RWPE2 (cell line): ENCODE measurements at regions not wholly inside any gene's neighbourhood (a gene's known extent, or its start where the extent isn't known, plus 50 kb on each side); places are given as distances from the start of the nearest gene placed in this dataset.

Experiments
- ATAC-seq: fragments of 200-7000 bp; cut with Tn5 transposase; 3 replicates; pipeline ENCODE4 v1.9.1; 2021; ENCODE audit warnings: low read depth
- DNase-seq: peaks from one replicate; pipeline ENCODE4 v3.0.0-alpha.2; 2020; ENCODE audit warnings: low spot score
- H3K27ac ChIP-seq: fragments of 450-650 bp; 2 replicates; pipeline ENCODE4 v1.5.1; 2017; ENCODE audit warnings: mild to moderate bottlenecking; ENCODE audit not compliant: poor library complexity, severe bottlenecking
- H3K27me3 ChIP-seq: fragments of 250-450 bp; sonication (Bioruptor Pico); 2 replicates; pipeline ENCODE4 v1.5.1; 2021; ENCODE audit warnings: mild to moderate bottlenecking, moderate library complexity; ENCODE audit not compliant: insufficient read depth, poor library complexity, severe bottlenecking
- H3K36me3 ChIP-seq: fragments of 250-450 bp; sonication (Bioruptor Pico); 2 replicates; pipeline ENCODE4 v1.5.1; 2020; ENCODE audit warnings: low read depth, mild to moderate bottlenecking, moderate library complexity
- H3K4me1 ChIP-seq: fragments of 250-450 bp; sonication (Bioruptor Pico); 2 replicates; pipeline ENCODE4 v1.5.1; 2021; ENCODE audit warnings: mild to moderate bottlenecking, moderate library complexity; ENCODE audit not compliant: insufficient read depth, poor library complexity, severe bottlenecking
- H3K4me3 ChIP-seq: fragments of 250-450 bp; sonication (Bioruptor Pico); 2 replicates; pipeline ENCODE4 v1.5.1; 2021; ENCODE audit warnings: mild to moderate bottlenecking, moderate library complexity; ENCODE audit not compliant: severe bottlenecking
- H3K9me3 ChIP-seq: fragments of 250-450 bp; sonication (Bioruptor Pico); 2 replicates; pipeline ENCODE4 v1.5.1; 2021; ENCODE audit warnings: mild to moderate bottlenecking, moderate library complexity; ENCODE audit not compliant: severe bottlenecking
- CTCF ChIP-seq: fragments of 450-650 bp; IDR thresholded peaks from one replicate; pipeline ENCODE4 v1.5.1; 2017; ENCODE audit warnings: mild to moderate bottlenecking, moderate library complexity; ENCODE audit not compliant: poor library complexity, severe bottlenecking

- Histone ChIP-seq H3K27me3 (no peaks in the 10 kb centered on the region), H3K4me3 (no peak overlapping the region), H3K4me1 (peaks cover 8% of the 10 kb centered on the region), H3K36me3 (no peaks in the 10 kb centered on the region), H3K9me3 (no peaks in the 10 kb centered on the region), H3K27ac (no peak overlapping the region)
- TF ChIP-seq CTCF, result no peak
- no peak for DNase-seq
- no peak for ATAC-seq
These were observed 151.0 kb upstream of the RXFP2 start for GRCh38 chr13:31588316-31588715.

GRCh38 chr13:31588893-31589292 is 150.4 kb upstream of the RXFP2 start:
- DNase-seq (no peak), ATAC-seq (no peak)
- Histone ChIP-seq H3K4me3 (no peak overlapping the region), H3K27ac (no peak overlapping the region), H3K27me3 (no peaks in the 10 kb centered on the region), H3K9me3 (no peaks in the 10 kb centered on the region), H3K36me3 (no peaks in the 10 kb centered on the region), H3K4me1 (peaks cover 8% of the 10 kb centered on the region)
- TF ChIP-seq CTCF, result no peak

GRCh38 chr13:31591642-31592233 is 147.6 kb upstream of the RXFP2 start:
- no peak for ATAC-seq
- H3K4me1 ChIP-seq, result peaks cover 8% of the 10 kb centered on the region
- no peaks in the 10 kb centered on the region for H3K36me3 ChIP-seq
- no peak for TF ChIP-seq CTCF
- no peak for DNase-seq
- H3K9me3 ChIP-seq, result no peaks in the 10 kb centered on the region
- no peaks in the 10 kb centered on the region for H3K27me3 ChIP-seq
- H3K4me3 ChIP-seq, result no peak overlapping the region
- H3K27ac ChIP-seq, result no peak overlapping the region

GRCh38 chr13:31594056-31594455 is 145.3 kb upstream of the RXFP2 start:
- Histone ChIP-seq H3K4me1 (peaks cover 8% of the 10 kb centered on the region), H3K36me3 (no peaks in the 10 kb centered on the region), H3K27me3 (no peaks in the 10 kb centered on the region), H3K9me3 (no peaks in the 10 kb centered on the region), H3K27ac (no peak overlapping the region), H3K4me3 (no peak overlapping the region)
- DNase-seq (no peak), ATAC-seq (no peak)
- TF ChIP-seq CTCF, result no peak

- H3K4me3 ChIP-seq, result no peak overlapping the region
- no peak for TF ChIP-seq CTCF
- H3K27ac ChIP-seq, result no peak overlapping the region
- H3K36me3 ChIP-seq, result no peaks in the 10 kb centered on the region
- H3K4me1 ChIP-seq, result peaks cover 3% of the 10 kb centered on the region
- no peaks in the 10 kb centered on the region for H3K27me3 ChIP-seq
- no peaks in the 10 kb centered on the region for H3K9me3 ChIP-seq
- ATAC-seq, result no peak
- DNase-seq, result no peak
These were observed 143.8 kb upstream of the RXFP2 start for GRCh38 chr13:31595563-31595962.
